SK-N-SH (cell line): ENCODE measurements at regions not wholly inside any gene's neighbourhood (a gene's known extent, or its start where the extent isn't known, plus 50 kb on each side); places are given as distances from the start of the nearest gene placed in this dataset.

Experiments
- CTCF ChIA-PET: fragments of 300-600, 350-600 bp; formaldehyde crosslinking; extraction: SDS; loops from one replicate; lab custom pipeline; 2021; lab: Yijun Ruan, JAX
- POLR2A ChIA-PET: fragments of 350-600 bp; sonication (Branson Sonifier 250); formaldehyde crosslinking; extraction: SDS; loops from one replicate; lab custom pipeline; 2020; ENCODE audit warnings: antibody characterized with exemption, inconsistent platforms; lab: Yijun Ruan, JAX
- DNase-seq: peaks from one replicate; pipeline ENCODE4 v3.0.0; 2012
- H2AFZ ChIP-seq: fragments of 200-600 bp; sonication (generic); 2 replicates; pipeline ENCODE4 v1.8.1; 2016; ENCODE audit warnings: antibody characterized with exemption, mild to moderate bottlenecking, low read depth
- H3F3A ChIP-seq: fragments of 200-600 bp; sonication (generic); replicated peaks from 2 replicates; pipeline ENCODE3; 2016; ENCODE audit warnings: antibody characterized with exemption, mild to moderate bottlenecking; ENCODE audit not compliant: insufficient read depth
- H3K27ac ChIP-seq, 2 experiments: fragments of 200-500 bp in 1 of 2; fragments of 200-600 bp in 1 of 2; sonication (Bioruptor generic) in 1 of 2; sonication (generic), shearing (Covaris generic) in 1 of 2; 2 replicates each; pipeline versions ENCODE4 v1.5.1 to v1.6.1; 2014 to 2016; ENCODE audit warnings: low read depth in 2 of 2, inconsistent platforms in 1 of 2, low read length in 1 of 2, mild to moderate bottlenecking in 1 of 2, mixed read lengths in 1 of 2
- H3K27me3 ChIP-seq: fragments of 200-600 bp; sonication (generic), shearing (Covaris generic); 2 replicates; pipeline ENCODE4 v1.6.1; 2016; ENCODE audit warnings: mixed run types; ENCODE audit not compliant: insufficient read depth
- H3K36me3 ChIP-seq, 2 experiments: fragments of 200-500 bp in 1 of 2; fragments of 200-600 bp in 1 of 2; sonication (Bioruptor generic) in 1 of 2; sonication (generic) in 1 of 2; replicated peaks in 1 of 2; 2 replicates each; pipeline versions ENCODE3 to v1.5.1; 2014 to 2016; ENCODE audit warnings: low read length in 1 of 2, mild to moderate bottlenecking in 1 of 2; ENCODE audit not compliant: insufficient read depth in 2 of 2, control insufficient read depth in 1 of 2
- H3K4me1 ChIP-seq, 2 experiments: fragments of 200-500 bp in 1 of 2; fragments of 200-600 bp in 1 of 2; sonication (Bioruptor generic) in 1 of 2; sonication (generic), shearing (Covaris generic) in 1 of 2; 2 replicates each; pipeline versions ENCODE4 v1.5.1 to v1.6.1; 2014 to 2016; ENCODE audit warnings: low read depth in 1 of 2, low read length in 1 of 2, mixed run types in 1 of 2; ENCODE audit not compliant: insufficient read depth in 2 of 2, control insufficient read depth in 1 of 2
- H3K4me2 ChIP-seq: fragments of 200-600 bp; sonication (generic), shearing (Covaris generic); 2 replicates; pipeline ENCODE4 v1.6.1; 2017; ENCODE audit warnings: mixed run types
- H3K4me3 ChIP-seq, 2 experiments: fragments of 200-500 bp in 1 of 2; fragments of 200-600 bp in 1 of 2; sonication (Bioruptor generic) in 1 of 2; sonication (generic), shearing (Covaris generic) in 1 of 2; 2 replicates each; pipeline versions ENCODE4 v1.5.1 to v1.8.1; 2014 to 2016; ENCODE audit warnings: low read depth in 2 of 2, inconsistent platforms in 1 of 2, low read length in 1 of 2, mild to moderate bottlenecking in 1 of 2, mixed read lengths in 1 of 2, moderate library complexity in 1 of 2
- H3K79me2 ChIP-seq: fragments of 200-600 bp; sonication (generic); 2 replicates; pipeline ENCODE4 v1.8.1; 2017; ENCODE audit warnings: mild to moderate bottlenecking; ENCODE audit not compliant: insufficient read depth
- H3K9ac ChIP-seq: fragments of 200-600 bp; sonication (generic); 2 replicates; pipeline ENCODE4 v1.6.1; 2017; ENCODE audit warnings: mixed run types
- H3K9me2 ChIP-seq: fragments of 200-600 bp; sonication (generic); 2 replicates; pipeline ENCODE4 v1.6.1; 2017; ENCODE audit warnings: mixed run types
- H3K9me3 ChIP-seq: fragments of 200-600 bp; sonication (generic); 2 replicates; pipeline ENCODE4 v1.6.1; 2017; ENCODE audit warnings: mixed run types, mild to moderate bottlenecking, moderate library complexity
- H4K20me1 ChIP-seq: fragments of 200-600 bp; sonication (generic); 2 replicates; pipeline ENCODE4 v1.6.1; 2017; ENCODE audit warnings: mild to moderate bottlenecking, mixed run types; ENCODE audit not compliant: insufficient read depth
- ELF1 ChIP-seq: IDR thresholded peaks from 2 replicates; pipeline ENCODE4 v1.4.0; 2012
- EP300 ChIP-seq, 2 experiments: IDR thresholded peaks; 2 replicates each; pipeline versions ENCODE4 v1.4.0 to v1.6.1; 2012; ENCODE audit warnings: borderline replicate concordance in 1 of 2, low read depth in 1 of 2, low read length in 1 of 2
- FOXJ3 ChIP-seq: sonication (generic); formaldehyde crosslinking; IDR thresholded peaks from 2 replicates; pipeline ENCODE4 v1.5.1; 2020; ENCODE audit warnings: mild to moderate bottlenecking, missing genetic modification reagents
- FOXM1 ChIP-seq: IDR thresholded peaks from 2 replicates; pipeline ENCODE4 v1.4.0; 2012; ENCODE audit warnings: low read depth, mild to moderate bottlenecking
- GATA2 ChIP-seq: sonication (generic); formaldehyde crosslinking; IDR thresholded peaks from 2 replicates; pipeline ENCODE4 v1.5.0; 2020; ENCODE audit warnings: mild to moderate bottlenecking, missing genetic modification reagents
- JUND ChIP-seq: IDR thresholded peaks from 2 replicates; pipeline ENCODE4 v1.4.0; 2012
- RAD21 ChIP-seq: IDR thresholded peaks from 2 replicates; pipeline ENCODE4 v1.6.1; 2012; ENCODE audit warnings: mild to moderate bottlenecking, low read length
- RCOR1 ChIP-seq: fragments of 150-350 bp; IDR thresholded peaks from 2 replicates; pipeline ENCODE4 v1.6.1; 2017; ENCODE audit warnings: antibody characterized with exemption, low read length
- RFX5 ChIP-seq: IDR thresholded peaks from 2 replicates; pipeline ENCODE4 v1.6.1; 2012; ENCODE audit warnings: mild to moderate bottlenecking, improper control_type of control experiment, low read length
- RXRA ChIP-seq: IDR thresholded peaks from 2 replicates; pipeline ENCODE4 v1.4.0; 2012; ENCODE audit warnings: low read depth, mild to moderate bottlenecking, borderline replicate concordance
- SIN3A ChIP-seq: IDR thresholded peaks from 2 replicates; pipeline ENCODE4 v1.6.1; 2012; ENCODE audit warnings: low read depth, mild to moderate bottlenecking, low read length, moderate library complexity, borderline replicate concordance
- SMC3 ChIP-seq: IDR thresholded peaks from 2 replicates; pipeline ENCODE4 v1.6.1; 2012; ENCODE audit warnings: low read depth, low read length, improper control_type of control experiment
- TEAD4 ChIP-seq: IDR thresholded peaks from 2 replicates; pipeline ENCODE4 v1.4.0; 2012; ENCODE audit warnings: mild to moderate bottlenecking, borderline replicate concordance; ENCODE audit not compliant: insufficient read depth
- YY1 ChIP-seq: IDR thresholded peaks from 2 replicates; pipeline ENCODE4 v1.4.0; 2012; ENCODE audit warnings: low read depth, mild to moderate bottlenecking
- WGBS: methylation state at CpG from one replicate; pipeline ENCODE4 v1.1.6; 2017; ENCODE audit warnings: low lambda C conversion rate; 5-methylcytosine and 5-hydroxymethylcytosine counted together
- TF ChIP-seq, protein P1 (sequence below): IDR thresholded peaks from 2 replicates; pipeline ENCODE4 v1.6.1; 2012; ENCODE audit warnings: mild to moderate bottlenecking, low read depth, low read length, moderate library complexity
- TF ChIP-seq, protein P2 (sequence below): fragments of 200-600 bp; sonication (generic); IDR thresholded peaks from 2 replicates; pipeline ENCODE4 v1.6.1; 2017; ENCODE audit warnings: antibody characterized with exemption, mild to moderate bottlenecking, moderate library complexity
- TF ChIP-seq, protein P3 (sequence below): IDR thresholded peaks from 2 replicates; pipeline ENCODE4; 2012
- TF ChIP-seq, protein P4 (sequence below): IDR thresholded peaks from 2 replicates; pipeline ENCODE4 v1.4.0; 2012; ENCODE audit warnings: low read depth, borderline replicate concordance
- TF ChIP-seq, protein P5 (sequence below): fragments of 150-350 bp; IDR thresholded peaks from 2 replicates; pipeline ENCODE4 v1.6.1; 2017; ENCODE audit warnings: antibody characterized with exemption, low read length, low read depth, borderline replicate concordance
- TF ChIP-seq, protein P6 (sequence below): IDR thresholded peaks from 2 replicates; pipeline ENCODE4 v1.4.0; 2012; ENCODE audit warnings: low read depth

DNA sequence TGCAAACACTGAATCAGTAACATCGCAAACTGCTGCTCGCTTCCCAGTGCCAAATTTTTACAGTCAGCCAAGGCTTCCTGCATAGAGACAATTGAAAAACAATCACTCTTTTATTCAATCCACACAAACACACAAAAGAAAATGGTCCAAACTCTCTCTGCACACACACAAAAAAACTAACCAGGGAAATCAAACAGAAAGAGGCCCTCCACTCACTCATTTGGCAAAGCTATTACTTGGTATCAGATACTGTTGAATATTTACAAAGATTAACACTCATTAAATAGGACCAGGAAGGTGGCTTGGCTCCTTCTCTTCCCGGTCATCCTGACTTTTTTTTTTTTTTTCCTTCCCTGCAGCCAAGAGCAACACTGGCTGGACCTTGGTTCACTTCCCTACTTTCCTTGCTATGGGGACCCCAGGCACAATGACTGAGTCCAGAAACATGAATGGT is 62.4 kb upstream of the SPATA12 start:
- Histone ChIP-seq H3K4me3 (no peak overlapping the region), H3K27ac (no peak overlapping the region), H3K36me3 (no peaks in the 10 kb centered on the region), H3K4me2 (no peak overlapping the region), H2AFZ (0 out of 2 replicates have a peak overlapping the region, but pooled peaks have one; percentile 31), H3F3A (no peaks in the 10 kb centered on the region), H3K9ac (no peak overlapping the region), H4K20me1 (no peaks in the 10 kb centered on the region), H3K79me2 (no peaks in the 10 kb centered on the region), H3K27me3 (no peaks in the 10 kb centered on the region), H3K4me1 (no peaks in the 10 kb centered on the region), H3K9me2 (no peaks in the 10 kb centered on the region), H3K9me3 (no peaks in the 10 kb centered on the region)
- no peak for DNase-seq
- 85% methylated on average over 3 of the region's 3 CpGs for WGBS
- ChIA-PET POLR2A (interaction anchor here (0.7 kb wide), 1 partner anchor 589 kb away, joined by 3 read pairs; no protein-coding TSS in a partner anchor), CTCF (interaction anchor here (0.9 to 4.0 kb wide), 6 partner anchors 8 to 296 kb away, joined by 3 to 57 read pairs (median 10); no protein-coding TSS in a partner anchor)
- TF ChIP-seq RCOR1 (no peak), RXRA (no peak), FOXM1 (no peak), FOXJ3 (CRISPR knock-in tag) (no peak), TEAD4 (no peak), ELF1 (no peak), RFX5 (no peak), EP300 (IDR thresholded peaks at IDR 0.05; ENCODE audit: borderline replicate concordance in 1 of 2, low read depth in 1 of 2, low read length in 1 of 2) (no peak), SIN3A (no peak), RAD21 (no peak), JUND (no peak), SMC3 (no peak), YY1 (no peak), GATA2 (no peak)
- TF ChIP-seq, protein P1, sequence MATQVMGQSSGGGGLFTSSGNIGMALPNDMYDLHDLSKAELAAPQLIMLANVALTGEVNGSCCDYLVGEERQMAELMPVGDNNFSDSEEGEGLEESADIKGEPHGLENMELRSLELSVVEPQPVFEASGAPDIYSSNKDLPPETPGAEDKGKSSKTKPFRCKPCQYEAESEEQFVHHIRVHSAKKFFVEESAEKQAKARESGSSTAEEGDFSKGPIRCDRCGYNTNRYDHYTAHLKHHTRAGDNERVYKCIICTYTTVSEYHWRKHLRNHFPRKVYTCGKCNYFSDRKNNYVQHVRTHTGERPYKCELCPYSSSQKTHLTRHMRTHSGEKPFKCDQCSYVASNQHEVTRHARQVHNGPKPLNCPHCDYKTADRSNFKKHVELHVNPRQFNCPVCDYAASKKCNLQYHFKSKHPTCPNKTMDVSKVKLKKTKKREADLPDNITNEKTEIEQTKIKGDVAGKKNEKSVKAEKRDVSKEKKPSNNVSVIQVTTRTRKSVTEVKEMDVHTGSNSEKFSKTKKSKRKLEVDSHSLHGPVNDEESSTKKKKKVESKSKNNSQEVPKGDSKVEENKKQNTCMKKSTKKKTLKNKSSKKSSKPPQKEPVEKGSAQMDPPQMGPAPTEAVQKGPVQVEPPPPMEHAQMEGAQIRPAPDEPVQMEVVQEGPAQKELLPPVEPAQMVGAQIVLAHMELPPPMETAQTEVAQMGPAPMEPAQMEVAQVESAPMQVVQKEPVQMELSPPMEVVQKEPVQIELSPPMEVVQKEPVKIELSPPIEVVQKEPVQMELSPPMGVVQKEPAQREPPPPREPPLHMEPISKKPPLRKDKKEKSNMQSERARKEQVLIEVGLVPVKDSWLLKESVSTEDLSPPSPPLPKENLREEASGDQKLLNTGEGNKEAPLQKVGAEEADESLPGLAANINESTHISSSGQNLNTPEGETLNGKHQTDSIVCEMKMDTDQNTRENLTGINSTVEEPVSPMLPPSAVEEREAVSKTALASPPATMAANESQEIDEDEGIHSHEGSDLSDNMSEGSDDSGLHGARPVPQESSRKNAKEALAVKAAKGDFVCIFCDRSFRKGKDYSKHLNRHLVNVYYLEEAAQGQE: no peak
- TF ChIP-seq, protein P2, sequence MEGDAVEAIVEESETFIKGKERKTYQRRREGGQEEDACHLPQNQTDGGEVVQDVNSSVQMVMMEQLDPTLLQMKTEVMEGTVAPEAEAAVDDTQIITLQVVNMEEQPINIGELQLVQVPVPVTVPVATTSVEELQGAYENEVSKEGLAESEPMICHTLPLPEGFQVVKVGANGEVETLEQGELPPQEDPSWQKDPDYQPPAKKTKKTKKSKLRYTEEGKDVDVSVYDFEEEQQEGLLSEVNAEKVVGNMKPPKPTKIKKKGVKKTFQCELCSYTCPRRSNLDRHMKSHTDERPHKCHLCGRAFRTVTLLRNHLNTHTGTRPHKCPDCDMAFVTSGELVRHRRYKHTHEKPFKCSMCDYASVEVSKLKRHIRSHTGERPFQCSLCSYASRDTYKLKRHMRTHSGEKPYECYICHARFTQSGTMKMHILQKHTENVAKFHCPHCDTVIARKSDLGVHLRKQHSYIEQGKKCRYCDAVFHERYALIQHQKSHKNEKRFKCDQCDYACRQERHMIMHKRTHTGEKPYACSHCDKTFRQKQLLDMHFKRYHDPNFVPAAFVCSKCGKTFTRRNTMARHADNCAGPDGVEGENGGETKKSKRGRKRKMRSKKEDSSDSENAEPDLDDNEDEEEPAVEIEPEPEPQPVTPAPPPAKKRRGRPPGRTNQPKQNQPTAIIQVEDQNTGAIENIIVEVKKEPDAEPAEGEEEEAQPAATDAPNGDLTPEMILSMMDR: no peak
- TF ChIP-seq, protein P3, sequence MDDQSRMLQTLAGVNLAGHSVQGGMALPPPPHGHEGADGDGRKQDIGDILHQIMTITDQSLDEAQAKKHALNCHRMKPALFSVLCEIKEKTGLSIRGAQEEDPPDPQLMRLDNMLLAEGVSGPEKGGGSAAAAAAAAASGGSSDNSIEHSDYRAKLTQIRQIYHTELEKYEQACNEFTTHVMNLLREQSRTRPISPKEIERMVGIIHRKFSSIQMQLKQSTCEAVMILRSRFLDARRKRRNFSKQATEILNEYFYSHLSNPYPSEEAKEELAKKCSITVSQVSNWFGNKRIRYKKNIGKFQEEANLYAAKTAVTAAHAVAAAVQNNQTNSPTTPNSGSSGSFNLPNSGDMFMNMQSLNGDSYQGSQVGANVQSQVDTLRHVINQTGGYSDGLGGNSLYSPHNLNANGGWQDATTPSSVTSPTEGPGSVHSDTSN: no peak
- TF ChIP-seq, protein P4, sequence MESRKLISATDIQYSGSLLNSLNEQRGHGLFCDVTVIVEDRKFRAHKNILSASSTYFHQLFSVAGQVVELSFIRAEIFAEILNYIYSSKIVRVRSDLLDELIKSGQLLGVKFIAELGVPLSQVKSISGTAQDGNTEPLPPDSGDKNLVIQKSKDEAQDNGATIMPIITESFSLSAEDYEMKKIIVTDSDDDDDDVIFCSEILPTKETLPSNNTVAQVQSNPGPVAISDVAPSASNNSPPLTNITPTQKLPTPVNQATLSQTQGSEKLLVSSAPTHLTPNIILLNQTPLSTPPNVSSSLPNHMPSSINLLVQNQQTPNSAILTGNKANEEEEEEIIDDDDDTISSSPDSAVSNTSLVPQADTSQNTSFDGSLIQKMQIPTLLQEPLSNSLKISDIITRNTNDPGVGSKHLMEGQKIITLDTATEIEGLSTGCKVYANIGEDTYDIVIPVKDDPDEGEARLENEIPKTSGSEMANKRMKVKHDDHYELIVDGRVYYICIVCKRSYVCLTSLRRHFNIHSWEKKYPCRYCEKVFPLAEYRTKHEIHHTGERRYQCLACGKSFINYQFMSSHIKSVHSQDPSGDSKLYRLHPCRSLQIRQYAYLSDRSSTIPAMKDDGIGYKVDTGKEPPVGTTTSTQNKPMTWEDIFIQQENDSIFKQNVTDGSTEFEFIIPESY: no peak
- TF ChIP-seq, protein P5, sequence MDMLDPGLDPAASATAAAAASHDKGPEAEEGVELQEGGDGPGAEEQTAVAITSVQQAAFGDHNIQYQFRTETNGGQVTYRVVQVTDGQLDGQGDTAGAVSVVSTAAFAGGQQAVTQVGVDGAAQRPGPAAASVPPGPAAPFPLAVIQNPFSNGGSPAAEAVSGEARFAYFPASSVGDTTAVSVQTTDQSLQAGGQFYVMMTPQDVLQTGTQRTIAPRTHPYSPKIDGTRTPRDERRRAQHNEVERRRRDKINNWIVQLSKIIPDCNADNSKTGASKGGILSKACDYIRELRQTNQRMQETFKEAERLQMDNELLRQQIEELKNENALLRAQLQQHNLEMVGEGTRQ: no peak
- TF ChIP-seq, protein P6, sequence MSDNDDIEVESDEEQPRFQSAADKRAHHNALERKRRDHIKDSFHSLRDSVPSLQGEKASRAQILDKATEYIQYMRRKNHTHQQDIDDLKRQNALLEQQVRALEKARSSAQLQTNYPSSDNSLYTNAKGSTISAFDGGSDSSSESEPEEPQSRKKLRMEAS: no peak
